ENCODE measurements at regions not wholly inside any gene's neighbourhood (a gene's known extent, or its start where the extent isn't known, plus 50 kb on each side); places are given as distances from the start of the nearest gene placed in this dataset.
"Not testable (repeated sequence)": the region's sequence is repeated elsewhere in the genome, so short reads cannot be mapped to it uniquely, and the experiment has no call there.

DNA sequence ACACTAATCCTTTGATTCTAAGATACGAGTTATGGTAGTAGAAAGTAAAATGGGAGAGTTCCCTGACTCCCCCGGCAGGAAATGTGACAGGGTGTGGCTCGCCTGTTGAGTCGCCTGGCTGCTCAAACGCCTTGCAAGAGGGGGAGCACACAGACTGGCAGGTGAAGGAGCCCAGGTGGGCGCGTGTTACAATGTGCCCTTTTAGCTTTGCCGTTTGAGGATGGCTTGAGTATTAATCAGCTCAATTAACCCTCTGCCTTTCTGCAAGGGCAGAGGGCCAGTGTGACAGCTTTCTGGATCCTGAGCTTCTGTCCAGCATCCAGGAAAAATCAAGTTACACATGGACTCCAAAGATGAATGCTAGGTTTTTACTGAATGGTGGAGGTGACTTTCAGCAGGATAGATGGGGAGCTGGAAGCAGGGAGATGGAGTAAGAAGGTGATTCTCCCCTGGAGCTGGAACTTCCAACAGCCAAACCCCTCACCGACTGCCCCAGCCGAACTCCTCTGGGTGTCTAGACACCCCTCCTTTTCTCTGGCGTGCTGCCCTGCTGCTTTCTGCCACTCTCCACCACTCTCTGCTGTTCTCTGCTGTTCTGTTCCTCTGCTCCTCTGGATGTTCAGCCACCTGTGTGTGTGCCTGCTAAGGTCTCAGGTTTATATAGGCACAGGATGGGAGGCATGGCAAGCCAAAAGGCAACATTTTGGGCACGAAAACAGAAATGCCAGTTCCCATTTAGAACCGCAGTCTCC lies 548.8 kb upstream of the KCND2 start:
- DNase-seq: no peak

DNA sequence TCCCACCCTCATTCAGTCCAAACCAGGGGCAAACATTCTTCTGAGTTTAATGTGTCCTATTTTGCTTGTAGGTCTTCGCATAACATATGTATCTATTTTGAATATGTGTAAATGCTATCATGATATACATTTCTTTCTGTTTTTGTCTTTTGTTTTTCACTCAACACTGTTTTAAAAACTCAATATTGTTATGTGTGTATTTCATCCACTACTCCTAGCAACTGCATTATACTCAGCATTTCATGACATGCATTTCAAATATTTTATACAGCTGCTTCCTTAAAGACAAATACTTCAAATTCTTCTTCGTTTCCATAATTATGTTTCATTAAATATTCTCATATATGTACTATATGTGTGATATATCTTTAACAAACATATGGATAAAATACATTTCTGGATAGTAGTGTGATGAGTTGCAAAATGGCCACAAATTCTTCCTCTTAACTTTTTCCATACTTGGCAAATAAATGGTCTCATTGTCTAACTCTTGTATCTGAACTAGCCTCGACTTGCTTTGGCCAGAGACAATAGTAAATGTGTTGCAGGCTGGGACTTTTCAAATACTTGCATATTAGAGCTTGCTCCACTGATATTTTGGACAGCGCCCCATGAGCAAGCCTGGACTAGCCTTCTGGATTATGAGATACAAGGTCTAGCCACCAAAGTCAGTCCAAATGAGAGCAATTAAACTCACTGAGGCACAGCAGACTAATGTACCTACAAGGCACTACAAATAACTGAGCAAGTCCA lies 539.7 kb upstream of the KCND2 start:
- no peak for DNase-seq

DNA sequence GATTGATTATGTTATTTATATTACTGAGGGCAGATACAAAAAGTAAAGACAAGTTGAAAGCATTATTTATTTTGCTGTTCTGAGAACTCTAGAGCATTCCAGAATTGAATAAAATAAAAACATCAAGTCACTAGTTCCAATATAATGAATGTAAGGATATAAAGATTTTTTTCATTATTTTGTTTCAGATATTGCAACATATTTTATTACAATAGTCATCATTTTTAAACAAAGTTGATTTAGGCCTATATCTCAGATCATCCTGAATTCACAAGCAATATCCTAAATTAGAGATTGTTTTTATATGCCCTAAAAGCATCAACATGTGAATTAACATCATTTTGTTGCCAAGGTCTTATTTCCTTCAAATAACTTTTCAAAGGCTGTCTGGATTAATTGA lies 535.6 kb upstream of the KCND2 start:
- DNase-seq: no peak

DNA sequence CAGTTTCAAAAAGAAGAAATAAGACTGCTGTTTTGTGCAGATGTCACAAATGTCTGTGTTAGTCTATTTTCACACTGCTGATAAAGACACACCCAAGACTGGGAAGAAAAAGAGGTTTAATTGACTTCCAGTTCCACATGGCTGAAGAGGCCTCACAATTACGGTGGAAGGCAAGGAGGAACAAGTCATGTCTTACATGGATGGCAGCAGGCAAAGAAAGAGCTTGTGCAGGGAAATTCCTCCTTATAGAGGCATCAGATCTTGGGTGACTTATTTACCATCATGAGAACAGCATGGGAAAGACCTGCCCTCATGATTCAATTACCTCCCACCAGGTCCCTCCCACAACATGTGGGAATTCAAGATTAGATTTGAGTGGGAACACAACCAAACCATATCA lies 527.7 kb upstream of the KCND2 start:
- DNase-seq: not testable (repeated sequence)

DNA sequence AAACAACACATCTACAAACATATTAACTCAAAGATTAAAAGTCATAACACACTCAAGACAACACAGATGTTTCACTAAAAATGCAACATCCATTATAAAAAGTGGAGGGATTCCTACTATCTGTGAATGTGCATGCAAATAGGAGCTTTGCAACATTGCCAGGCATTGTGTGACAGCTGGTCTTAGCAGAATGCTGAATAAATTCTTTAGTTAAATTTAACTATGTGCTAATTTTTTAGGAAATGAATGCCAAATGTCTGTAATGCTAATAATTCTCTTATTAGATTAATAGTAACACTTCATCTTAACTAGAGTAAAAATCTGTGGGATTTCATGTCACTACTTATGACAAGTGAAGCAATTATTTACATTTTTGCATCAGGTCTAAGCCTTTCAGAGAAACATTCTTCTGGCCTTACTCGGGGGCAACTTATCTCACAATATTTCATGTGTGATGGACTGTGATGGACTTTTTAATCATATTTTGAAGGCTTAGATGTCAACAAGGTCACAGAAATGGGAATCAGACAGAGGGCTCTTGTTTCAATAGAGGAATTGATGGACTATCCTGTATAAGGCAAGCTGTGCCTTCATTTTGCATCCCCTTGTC lies 524.6 kb upstream of the KCND2 start:
- DNase-seq: no peak

- no peak for DNase-seq
Measured at GRCh38 chr7:119748991-119749390, 524.0 kb upstream of the KCND2 start.

- DNase-seq: no peak
Measured at GRCh38 chr7:119756687-119757086, 516.3 kb upstream of the KCND2 start.

GRCh38 chr7:119758254-119758653 lies 514.7 kb upstream of the KCND2 start:
- DNase-seq: no peak

DNA sequence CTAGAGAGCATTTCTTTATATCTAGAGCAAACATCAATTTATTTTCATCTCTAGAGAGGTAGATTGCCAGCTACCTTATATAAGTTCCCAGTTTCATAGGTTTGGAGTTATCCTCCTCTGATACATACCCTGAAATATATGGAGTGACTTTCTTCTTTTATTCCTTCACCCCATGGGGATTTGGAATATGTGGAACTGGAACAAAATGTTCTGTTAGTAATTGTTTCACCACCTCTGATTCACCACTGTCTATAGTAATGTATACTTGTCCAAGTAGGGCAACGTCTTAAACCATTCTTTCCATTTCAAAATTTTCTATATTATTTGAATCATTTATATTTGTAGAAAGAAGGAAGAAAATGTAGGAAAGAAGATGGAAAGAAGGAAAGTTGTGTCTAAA lies 511.2 kb upstream of the KCND2 start:
- no peak for DNase-seq

GRCh38 chr7:119782286-119782685 lies 490.7 kb upstream of the KCND2 start:
- no peak for DNase-seq

- no peak for DNase-seq
Measured at GRCh38 chr7:119783799-119784198, 489.2 kb upstream of the KCND2 start.

DNA sequence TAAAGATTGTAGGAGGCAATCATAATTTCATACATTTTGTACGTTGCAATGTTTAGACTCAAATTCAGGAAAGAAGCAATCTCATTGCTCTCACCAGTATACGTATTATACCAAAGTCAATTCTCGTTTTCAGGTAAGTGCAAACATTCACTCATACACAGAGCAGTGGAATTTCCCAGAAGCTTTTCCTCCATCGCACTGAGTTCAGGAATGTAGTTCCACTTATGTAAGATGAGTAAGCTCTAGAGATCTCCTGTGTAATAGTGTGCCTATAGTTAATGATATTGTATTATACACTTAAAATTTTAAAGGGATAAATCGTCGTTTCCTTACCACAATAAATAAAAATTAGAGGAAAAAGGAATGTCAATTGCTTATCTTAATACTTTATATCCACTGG lies 470.8 kb upstream of the KCND2 start:
- no peak for DNase-seq

GRCh38 chr7:119825091-119825655 lies 447.8 kb upstream of the KCND2 start:
- no peak for DNase-seq

- no peak for DNase-seq
Measured at GRCh38 chr7:119826547-119826946, 446.4 kb upstream of the KCND2 start.

GRCh38 chr7:119838444-119838843 lies 434.5 kb upstream of the KCND2 start:
- DNase-seq: no peak

- DNase-seq: no peak
Measured at GRCh38 chr7:119842337-119842736, 430.6 kb upstream of the KCND2 start.

DNA sequence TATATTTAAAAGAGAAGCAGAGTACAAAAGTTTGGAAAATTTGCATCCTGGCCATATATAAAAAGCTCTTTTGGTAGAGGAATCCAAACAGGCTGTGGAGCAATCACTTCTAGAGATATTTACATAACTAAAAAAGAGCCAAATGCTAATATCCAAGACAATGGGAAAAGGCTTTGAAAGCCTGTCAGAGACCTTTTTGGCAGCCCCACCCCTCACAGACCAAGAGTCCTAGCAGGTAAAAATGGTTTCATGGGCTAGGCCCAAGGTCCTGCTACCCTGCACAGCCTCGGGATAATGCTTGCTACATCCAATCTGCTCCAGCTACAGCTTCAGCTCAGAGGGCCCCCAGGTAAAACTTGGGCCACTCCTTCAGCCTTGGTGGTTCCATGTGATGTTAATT lies 430.2 kb upstream of the KCND2 start:
- DNase-seq: no peak

DNA sequence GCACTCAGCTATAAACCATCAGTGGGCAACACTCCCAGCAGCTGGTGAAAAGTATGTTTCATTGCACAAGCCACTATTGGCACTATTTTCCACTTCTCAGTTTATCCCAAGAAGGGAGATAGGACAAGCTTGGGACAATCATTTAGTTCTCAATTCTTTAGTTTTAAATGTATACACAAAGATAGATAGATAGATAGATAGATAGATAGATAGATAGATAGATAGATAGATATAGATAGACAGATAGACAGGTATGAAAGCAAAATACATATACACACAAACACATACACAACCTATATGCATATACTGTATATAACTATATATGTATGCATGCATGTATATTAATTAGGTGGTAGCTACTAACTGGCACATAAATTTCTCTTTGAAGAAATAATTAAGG lies 411.6 kb upstream of the KCND2 start:
- no peak for DNase-seq

DNA sequence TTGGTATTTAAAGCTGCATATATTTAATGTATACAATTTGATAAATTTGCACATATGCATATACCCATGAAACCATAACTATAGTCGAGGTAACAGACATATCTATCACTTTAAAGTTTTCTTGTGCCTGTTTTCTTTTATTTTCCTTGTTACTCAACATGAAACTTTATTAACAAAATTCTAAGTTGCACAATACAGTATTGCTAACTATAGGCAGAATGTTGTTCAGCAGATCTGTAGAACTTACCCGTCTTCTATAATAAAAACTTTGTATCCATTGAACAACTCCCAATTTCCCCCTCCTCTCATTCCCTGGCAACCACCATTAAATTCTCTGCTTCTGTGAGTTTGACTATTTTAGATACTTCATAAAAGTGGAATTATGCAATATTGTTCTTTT lies 404.6 kb upstream of the KCND2 start:
- DNase-seq: no peak

DNA sequence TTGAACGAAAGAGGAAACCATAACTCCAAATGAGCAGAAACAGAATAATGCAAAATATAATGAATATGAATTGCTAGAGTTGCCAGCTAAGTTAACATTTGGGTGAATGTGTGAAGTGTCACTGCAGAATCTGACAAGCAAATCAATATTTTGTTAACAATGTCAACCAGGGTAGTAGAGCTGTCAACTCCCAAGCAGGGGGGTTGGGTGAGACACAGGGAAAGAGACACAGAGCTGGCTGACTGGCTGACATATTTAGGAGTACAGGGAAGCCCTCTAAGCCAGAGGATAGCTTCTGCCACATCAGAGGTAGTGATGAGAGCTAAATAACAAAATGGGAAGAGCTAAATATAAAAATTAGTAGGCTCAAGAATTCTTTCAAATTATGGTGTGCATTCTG lies 393.1 kb upstream of the KCND2 start:
- DNase-seq: no peak

DNA sequence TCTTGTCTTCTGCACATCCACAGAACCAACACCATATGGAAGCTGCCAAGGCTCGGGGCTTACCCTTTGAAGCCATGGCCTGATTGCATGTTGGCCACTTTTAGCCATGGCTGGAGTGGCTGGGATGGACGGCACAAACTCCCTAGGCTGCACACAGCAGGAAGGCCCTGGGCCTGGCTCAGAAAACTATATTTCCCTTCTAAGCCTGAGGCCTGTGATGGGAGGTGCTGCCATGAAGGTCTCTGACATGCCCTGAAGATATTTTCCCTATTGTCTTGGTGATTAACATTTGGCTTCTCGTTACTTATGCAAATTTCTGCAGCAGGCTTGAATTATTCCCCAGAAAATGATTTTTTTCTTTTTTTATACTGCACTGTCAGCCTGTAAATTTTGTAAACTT lies 387.0 kb upstream of the KCND2 start:
- DNase-seq: no peak

GRCh38 chr7:119886525-119886924 lies 386.4 kb upstream of the KCND2 start:
- not testable (repeated sequence) for DNase-seq

GRCh38 chr7:119888251-119888650 lies 384.7 kb upstream of the KCND2 start:
- DNase-seq: no peak
